ENCODE measurements at regions not wholly inside any gene's neighbourhood (a gene's known extent, or its start where the extent isn't known, plus 50 kb on each side); places are given as distances from the start of the nearest gene placed in this dataset.

GRCh38 chr14:25628390-25628789 is 578.4 kb upstream of the STXBP6 start:
- no peaks in the 10 kb centered on the region for H3K27me3 ChIP-seq (ENCODE audit: insufficient read depth)
- no peaks in the 10 kb centered on the region for H3K9me2 ChIP-seq
- H3K4me1 ChIP-seq (ENCODE audit: control insufficient read depth in 1 of 2, insufficient read depth in 2 of 2, low read depth in 1 of 2, low read length in 1 of 2), result no peaks in the 10 kb centered on the region
- H2AFZ ChIP-seq (ENCODE audit: low read depth), result no peak overlapping the region
- H4K20me1 ChIP-seq (ENCODE audit: insufficient read depth), result no peaks in the 10 kb centered on the region
- CTCF ChIA-PET, result no interaction called here
- WGBS (ENCODE audit: low lambda C conversion rate), result 13% methylated on average over 2 of the region's 2 CpGs
- TF ChIP-seq TCF12 (IDR thresholded peaks at IDR 0.05) (no peak), REST (IDR thresholded peaks at IDR 0.05; ENCODE audit: low read depth, low read length) (no peak), TAF1 (IDR thresholded peaks at IDR 0.05; ENCODE audit: borderline replicate concordance, low read depth, low read length) (no peak), SIN3A (IDR thresholded peaks at IDR 0.05; ENCODE audit: borderline replicate concordance, low read depth, low read length) (no peak), RFX5 (IDR thresholded peaks at IDR 0.05; ENCODE audit: low read length) (no peak), NRF1 (IDR thresholded peaks at IDR 0.05; ENCODE audit: low read depth, low read length) (no peak), MXI1 (IDR thresholded peaks at IDR 0.05; ENCODE audit: low read depth, low read length) (no peak), TEAD4 (IDR thresholded peaks at IDR 0.05; ENCODE audit: borderline replicate concordance, insufficient read depth) (no peak), FOSL2 (IDR thresholded peaks at IDR 0.05; ENCODE audit: borderline replicate concordance, low read depth) (no peak), EZH2phosphoT487 (IDR thresholded peaks at IDR 0.05; ENCODE audit: borderline replicate concordance, low read depth) (no peak), CHD2 (IDR thresholded peaks at IDR 0.05; ENCODE audit: low read length, partially characterized antibody) (no peak), GATA2 (CRISPR knock-in tag; IDR thresholded peaks at IDR 0.05) (no peak), FOXM1 (IDR thresholded peaks at IDR 0.05; ENCODE audit: low read depth) (no peak), ZBTB33 (IDR thresholded peaks at IDR 0.05; ENCODE audit: borderline replicate concordance, low read depth) (no peak), SMC3 (IDR thresholded peaks at IDR 0.05; ENCODE audit: low read depth, low read length) (no peak), RXRA (IDR thresholded peaks at IDR 0.05; ENCODE audit: borderline replicate concordance, low read depth) (no peak), RAD21 (IDR thresholded peaks at IDR 0.05; ENCODE audit: low read length) (no peak), POLR2AphosphoS5 (IDR thresholded peaks at IDR 0.05; ENCODE audit: low read depth, low read length) (no peak), PBX3 (IDR thresholded peaks at IDR 0.05) (no peak), ELF1 (IDR thresholded peaks at IDR 0.05) (no peak)
- H3F3A ChIP-seq (replicated peaks; ENCODE audit: insufficient read depth), result no peaks in the 10 kb centered on the region
- POLR2A ChIA-PET, result no interaction called here
- no peaks in the 10 kb centered on the region for H3K36me3 ChIP-seq (replicated peaks in 1 of 2; ENCODE audit: control insufficient read depth in 1 of 2, insufficient read depth in 2 of 2, low read length in 1 of 2)
- H3K79me2 ChIP-seq (ENCODE audit: insufficient read depth), result no peaks in the 10 kb centered on the region
- H3K4me2 ChIP-seq, result no peak overlapping the region
- no peak for DNase-seq
- H3K9ac ChIP-seq, result no peak overlapping the region
- H3K9me3 ChIP-seq, result no peaks in the 10 kb centered on the region
- H3K4me3 ChIP-seq (ENCODE audit: low read depth in 2 of 2, low read length in 1 of 2), result no peak overlapping the region
- H3K27ac ChIP-seq (ENCODE audit: low read depth in 2 of 2, low read length in 1 of 2), result no peak overlapping the region

All from SK-N-SH (cell line).